ENCODE measurements at regions not wholly inside any gene's neighbourhood (a gene's known extent, or its start where the extent isn't known, plus 50 kb on each side); places are given as distances from the start of the nearest gene placed in this dataset.

GRCh38 chr15:77741106-77741505 lies 108.4 kb upstream of the LINGO1 start:
- Histone ChIP-seq H3K36me3 (ENCODE audit: insufficient read depth, low read length) (no peaks in the 10 kb centered on the region), H3K27me3 (ENCODE audit: insufficient read depth, low read depth, low read length) (no peaks in the 10 kb centered on the region), H3K4me2 (ENCODE audit: low read length) (no peak overlapping the region), H2AFZ (ENCODE audit: low read depth, low read length) (no peak overlapping the region), H3F3A (ENCODE audit: insufficient read depth, low read length, poor library complexity, severe bottlenecking) (no peaks in the 10 kb centered on the region), H3K9me2 (ENCODE audit: insufficient read depth, low read length) (no peaks in the 10 kb centered on the region), H3K79me2 (replicated peaks; ENCODE audit: insufficient read depth, low read length) (no peaks in the 10 kb centered on the region), H3K27ac (ENCODE audit: low read length) (no peak overlapping the region), H4K20me1 (ENCODE audit: insufficient read depth) (no peaks in the 10 kb centered on the region), H3K9me3 (ENCODE audit: low read length) (no peaks in the 10 kb centered on the region), H3K4me3 (ENCODE audit: low read length) (no peak overlapping the region), H3K9ac (ENCODE audit: low read length) (no peak overlapping the region)
- no peak for TF ChIP-seq REST (IDR thresholded peaks at IDR 0.05; ENCODE audit: borderline replicate concordance)
- no peak for TF ChIP-seq POLR2AphosphoS5 (IDR thresholded peaks at IDR 0.05)
- no peak for TF ChIP-seq CTCF (IDR thresholded peaks at IDR 0.05; ENCODE audit: poor library complexity, severe bottlenecking)
- no peak for TF ChIP-seq EP300 (conservative IDR thresholded peaks at IDR 0.05; ENCODE audit: poor library complexity, severe bottlenecking)
- TF ChIP-seq SMC3 (conservative IDR thresholded peaks at IDR 0.05; ENCODE audit: poor library complexity), result no peak
- TF ChIP-seq RAD21 (conservative IDR thresholded peaks at IDR 0.05), result no peak
- no peak for TF ChIP-seq EZH2 (IDR thresholded peaks at IDR 0.05; ENCODE audit: borderline replicate concordance, insufficient read depth, low read length, poor library complexity, severe bottlenecking)
- TF ChIP-seq TAF1 (IDR thresholded peaks at IDR 0.05; ENCODE audit: low read depth), result no peak
- no peak for TF ChIP-seq MXI1 (conservative IDR thresholded peaks at IDR 0.05; ENCODE audit: poor library complexity, severe bottlenecking)

- Histone ChIP-seq H3K4me2 (ENCODE audit: low read length) (no peak overlapping the region), H3K9ac (ENCODE audit: low read length) (peak overlapping the region; percentile 31), H3K4me3 (ENCODE audit: low read length) (peak overlapping the region; percentile 48), H3K36me3 (ENCODE audit: insufficient read depth, low read length) (no peaks in the 10 kb centered on the region), H3K79me2 (replicated peaks; ENCODE audit: insufficient read depth, low read length) (no peaks in the 10 kb centered on the region), H3K27ac (ENCODE audit: low read length) (no peak overlapping the region), H2AFZ (ENCODE audit: low read depth, low read length) (no peak overlapping the region), H4K20me1 (ENCODE audit: insufficient read depth) (no peaks in the 10 kb centered on the region), H3K9me3 (ENCODE audit: low read length) (no peaks in the 10 kb centered on the region), H3F3A (ENCODE audit: insufficient read depth, low read length, poor library complexity, severe bottlenecking) (no peaks in the 10 kb centered on the region), H3K27me3 (ENCODE audit: insufficient read depth, low read depth, low read length) (no peaks in the 10 kb centered on the region), H3K9me2 (ENCODE audit: insufficient read depth, low read length) (no peaks in the 10 kb centered on the region)
- no peak for TF ChIP-seq TAF1 (IDR thresholded peaks at IDR 0.05; ENCODE audit: low read depth)
- no peak for TF ChIP-seq SMC3 (conservative IDR thresholded peaks at IDR 0.05; ENCODE audit: poor library complexity)
- TF ChIP-seq POLR2AphosphoS5 (IDR thresholded peaks at IDR 0.05), result no peak
- no peak for TF ChIP-seq EP300 (conservative IDR thresholded peaks at IDR 0.05; ENCODE audit: poor library complexity, severe bottlenecking)
- TF ChIP-seq REST (IDR thresholded peaks at IDR 0.05; ENCODE audit: borderline replicate concordance), result no peak
- no peak for TF ChIP-seq EZH2 (IDR thresholded peaks at IDR 0.05; ENCODE audit: borderline replicate concordance, insufficient read depth, low read length, poor library complexity, severe bottlenecking)
- no peak for TF ChIP-seq MXI1 (conservative IDR thresholded peaks at IDR 0.05; ENCODE audit: poor library complexity, severe bottlenecking)
- no peak for TF ChIP-seq RAD21 (conservative IDR thresholded peaks at IDR 0.05)
- no peak for TF ChIP-seq CTCF (IDR thresholded peaks at IDR 0.05; ENCODE audit: poor library complexity, severe bottlenecking)
These were observed 107.1 kb upstream of the LINGO1 start for GRCh38 chr15:77739591-77740378.

Measured in neural cell (in vitro differentiated cells).